Ovary (tissue), 3 donors: ENCODE measurements at regions not wholly inside any gene's neighbourhood (a gene's known extent, or its start where the extent isn't known, plus 50 kb on each side); places are given as distances from the start of the nearest gene placed in this dataset.

Source experiments
- CTCF ChIP-seq, 3 donors: fragments of 450-650 bp in 2 of 3; fragments of 200-600 bp in 1 of 3; IDR thresholded peaks; one replicate each; pipeline versions ENCODE4 v1.5.1 to v1.8.0; 2016 to 2022; ENCODE audit warnings: antibody characterized with exemption in 3 of 3, mild to moderate bottlenecking in 1 of 3
- POLR2A ChIP-seq: fragments of 450-650 bp; IDR thresholded peaks from one replicate; pipeline ENCODE4 v1.6.1; 2017; ENCODE audit warnings: antibody characterized with exemption, mild to moderate bottlenecking, moderate library complexity
- donor health status: DM: no; HTN: no; CAD: no.

- no peak for TF ChIP-seq CTCF (IDR thresholded peaks at IDR 0.05)
- no peak for TF ChIP-seq POLR2A
These were observed 424.7 kb upstream of the FAM174A start for GRCh38 chr5:100110497-100110896.
